Left ventricle myocardium inferior (tissue), 1 donor: ENCODE measurements at regions not wholly inside any gene's neighbourhood (a gene's known extent, or its start where the extent isn't known, plus 50 kb on each side); places are given as distances from the start of the nearest gene placed in this dataset.

Source experiments
- DNase-seq: peaks from one replicate; pipeline ENCODE4 v3.0.0-alpha.2; 2020
- H3K27ac ChIP-seq: fragments of 200-600 bp; replicated peaks from 2 replicates; pipeline ENCODE4 v1.8.0; 2021
- H3K27me3 ChIP-seq: fragments of 200-600 bp; 2 replicates; pipeline ENCODE4 v1.8.0; 2021; ENCODE audit warnings: low read depth
- H3K36me3 ChIP-seq: fragments of 200-600 bp; 2 replicates; pipeline ENCODE4 v1.8.0; 2021
- H3K4me1 ChIP-seq: fragments of 200-600 bp; 2 replicates; pipeline ENCODE4 v1.8.0; 2021
- H3K4me3 ChIP-seq: fragments of 200-600 bp; 2 replicates; pipeline ENCODE4 v1.8.0; 2021; ENCODE audit warnings: mild to moderate bottlenecking, moderate library complexity
- H3K9me3 ChIP-seq: fragments of 200-600 bp; replicated peaks from 2 replicates; pipeline ENCODE4 v1.8.0; 2021
- CTCF ChIP-seq: fragments of 200-600 bp; IDR thresholded peaks from 2 replicates; pipeline ENCODE4 v1.8.0; 2021; ENCODE audit warnings: antibody characterized with exemption, mild to moderate bottlenecking, borderline replicate concordance
- intact Hi-C: fragments of 100-400 bp; cut with micrococcal nuclease; formaldehyde crosslinking; loops from one replicate; pipeline ENCODE4 v1.11.0; 2022
- donor health status: DM: no; HTN: yes; CAD: no; lungs with severe emphysema.

DNA sequence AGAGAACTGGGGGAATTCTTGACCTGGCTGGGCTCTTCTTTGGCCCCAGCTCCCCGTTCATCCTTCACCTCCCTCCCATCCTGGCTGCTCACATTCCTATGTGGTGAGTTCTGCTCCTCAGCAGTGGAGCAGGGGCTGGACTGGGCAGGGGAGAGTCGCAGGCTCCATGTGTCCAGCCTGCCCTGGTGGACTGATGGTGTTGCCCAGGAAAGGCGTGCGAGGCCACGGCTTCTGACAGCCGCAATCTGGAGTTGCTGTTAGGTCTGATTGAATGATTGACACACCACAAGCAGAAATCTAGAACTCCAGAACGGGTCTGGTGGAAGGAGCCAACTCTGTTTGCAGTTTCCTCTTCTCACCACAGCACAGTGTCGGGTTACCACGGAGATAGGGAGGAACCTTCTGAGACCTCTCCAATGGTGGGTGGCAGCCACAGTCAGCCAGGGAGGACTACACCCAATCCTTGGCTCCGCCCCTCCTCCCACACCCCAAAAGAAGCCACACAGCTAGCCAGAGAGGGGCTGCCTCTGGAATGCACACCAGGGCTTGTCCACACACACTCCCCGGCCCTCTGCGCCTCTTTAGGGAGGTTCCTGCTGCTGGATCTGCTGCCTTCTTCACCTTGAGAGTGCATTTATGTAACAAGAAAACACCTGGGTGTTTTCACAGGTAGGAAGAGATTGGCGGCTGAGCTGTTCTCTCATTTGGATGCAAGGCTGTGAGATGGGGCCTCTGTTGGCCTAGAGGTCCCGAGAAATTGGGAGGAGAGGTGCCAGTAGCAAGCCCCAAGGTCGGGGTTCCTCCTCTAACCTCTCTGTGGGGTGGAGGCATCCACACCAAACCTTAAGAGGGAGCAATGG is 56.4 kb upstream of the CD44 start:
- H3K4me1 ChIP-seq, result peaks cover 50% of the 10 kb centered on the region
- no peaks in the 10 kb centered on the region for H3K9me3 ChIP-seq
- H3K36me3 ChIP-seq, result no peaks in the 10 kb centered on the region
- no peak overlapping the region for H3K4me3 ChIP-seq
- peak overlapping the region; percentile 27 for H3K27ac ChIP-seq
- intact Hi-C loops, result no loop called here
- no peak for TF ChIP-seq CTCF
- peak; percentile 45 for DNase-seq
- no peaks in the 10 kb centered on the region for H3K27me3 ChIP-seq

DNA sequence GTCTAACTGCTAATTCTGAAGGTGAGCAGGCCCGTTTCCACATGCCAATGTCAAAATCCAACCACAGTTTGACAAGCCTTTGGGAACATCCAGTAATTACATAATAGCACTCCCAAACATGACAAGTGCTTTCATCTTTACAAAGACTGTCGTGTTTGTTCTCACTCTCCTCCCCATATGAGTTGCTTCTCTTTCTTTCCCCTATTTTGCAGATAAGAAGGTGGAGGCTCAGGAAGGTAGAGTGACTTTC is 55.9 kb upstream of the CD44 start:
- Histone ChIP-seq H3K4me1 (peaks cover 56% of the 10 kb centered on the region), H3K27ac (peak overlapping the region; percentile 27), H3K9me3 (no peaks in the 10 kb centered on the region), H3K36me3 (no peaks in the 10 kb centered on the region), H3K27me3 (no peaks in the 10 kb centered on the region), H3K4me3 (no peak overlapping the region)
- no peak for TF ChIP-seq CTCF
- intact Hi-C loops, result no loop called here
- no peak for DNase-seq

DNA sequence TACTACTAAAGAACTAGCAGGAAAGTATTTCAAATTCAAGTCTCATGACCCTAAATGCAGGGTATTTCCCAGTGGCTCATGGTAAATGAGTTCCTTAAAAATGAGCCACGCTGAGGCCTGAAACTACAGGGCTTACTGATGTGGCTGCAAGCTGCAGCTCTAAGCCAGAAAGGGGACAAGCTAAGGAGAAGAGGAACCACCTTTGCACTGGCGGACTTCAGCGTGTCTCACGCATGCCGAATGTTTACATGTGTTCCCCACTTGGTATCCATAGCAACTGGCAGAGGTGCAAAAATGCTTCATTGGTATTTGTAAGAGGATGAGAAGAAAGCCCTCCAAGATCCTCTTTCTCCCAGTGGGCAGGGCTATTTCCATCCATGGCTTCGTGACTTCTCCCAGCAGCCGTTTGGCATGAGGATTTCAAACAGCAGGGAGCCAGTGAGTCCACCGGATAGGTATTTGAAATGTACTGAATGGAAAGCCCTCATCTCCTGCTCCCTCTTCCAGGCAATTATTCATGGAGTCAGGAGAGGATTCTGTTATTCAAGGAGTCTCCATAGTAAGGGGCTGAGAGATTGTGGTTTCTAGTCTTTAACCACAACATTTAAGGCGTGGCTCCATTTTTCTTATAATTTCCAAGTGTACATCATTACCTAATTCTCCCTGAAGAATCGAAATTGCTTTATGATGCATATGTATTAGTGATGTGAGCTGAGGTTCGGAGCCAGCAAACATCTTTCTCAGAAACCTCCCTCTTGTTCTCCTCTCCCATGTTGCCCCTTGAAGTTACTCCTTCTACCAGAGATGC is 55.3 kb upstream of the CD44 start:
- H3K4me1 ChIP-seq, result peaks cover 61% of the 10 kb centered on the region
- intact Hi-C loops, result no loop called here
- H3K36me3 ChIP-seq, result no peaks in the 10 kb centered on the region
- DNase-seq, result peak; percentile 29
- H3K27me3 ChIP-seq, result no peaks in the 10 kb centered on the region
- peak overlapping the region; percentile 27 for H3K27ac ChIP-seq
- no peak for TF ChIP-seq CTCF
- H3K9me3 ChIP-seq, result no peaks in the 10 kb centered on the region
- H3K4me3 ChIP-seq, result no peak overlapping the region

DNA sequence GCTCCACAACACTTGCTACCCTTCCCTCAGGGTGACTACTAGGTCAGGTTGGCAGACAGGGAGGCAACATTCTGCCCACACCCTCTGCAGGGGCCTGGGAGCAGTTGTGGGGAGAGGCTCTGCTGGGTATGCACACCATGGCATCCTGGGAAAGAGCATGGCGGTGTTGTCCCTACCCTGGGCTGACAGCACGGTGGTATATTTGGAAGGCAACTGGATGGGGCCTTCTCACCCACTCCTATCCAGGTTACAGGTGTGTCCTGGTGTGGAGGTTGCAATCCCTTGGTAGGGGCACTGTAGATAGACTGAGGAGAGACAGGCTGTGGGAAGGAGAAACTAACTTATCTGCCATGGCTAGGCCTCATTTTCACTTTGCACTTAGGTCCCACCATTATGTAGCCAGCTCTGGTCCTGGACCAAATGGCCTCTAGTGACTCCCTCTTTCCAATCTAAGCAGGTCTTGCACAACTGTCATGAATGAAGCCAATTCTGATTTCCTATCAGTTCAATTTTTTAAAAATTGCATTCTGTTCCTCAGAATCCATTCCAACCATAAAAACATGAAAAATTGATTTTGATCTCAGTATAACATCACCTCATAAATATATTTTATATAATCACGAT is 54.0 kb upstream of the CD44 start:
- Histone ChIP-seq H3K9me3 (no peaks in the 10 kb centered on the region), H3K4me1 (peaks cover 64% of the 10 kb centered on the region), H3K27me3 (no peaks in the 10 kb centered on the region), H3K4me3 (no peak overlapping the region), H3K27ac (no peak overlapping the region), H3K36me3 (no peaks in the 10 kb centered on the region)
- intact Hi-C loops, result no loop called here
- no peak for TF ChIP-seq CTCF
- DNase-seq, result no peak

DNA sequence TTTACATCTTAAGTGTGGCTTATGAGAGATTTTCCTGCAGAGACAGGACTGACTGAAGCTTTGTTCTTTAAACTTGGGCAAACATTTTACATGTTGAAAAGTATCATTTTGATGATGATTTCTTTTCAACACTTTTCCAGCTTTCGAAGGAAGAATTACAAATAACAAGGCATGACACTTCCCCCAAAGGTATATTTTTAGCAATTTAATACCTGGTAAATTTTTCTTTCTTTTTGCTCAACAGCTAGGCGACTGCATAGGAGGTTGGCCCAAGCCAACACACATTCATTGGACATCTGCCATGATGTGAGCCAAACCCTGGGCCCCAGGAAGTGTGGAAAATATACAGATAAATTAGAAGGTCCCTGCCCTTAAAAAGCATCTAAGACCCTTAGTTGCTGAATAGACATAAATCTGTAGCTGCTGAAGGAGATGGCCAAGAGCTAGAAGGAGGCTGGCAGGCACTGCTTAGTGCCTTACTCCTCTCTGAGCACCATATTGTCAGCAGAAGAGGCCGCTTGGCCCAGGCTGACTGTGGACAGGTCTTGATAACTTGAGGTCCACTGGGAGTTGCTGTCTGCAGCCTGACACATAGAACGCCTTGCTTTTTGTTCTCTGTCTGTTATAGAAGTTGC is 53.3 kb upstream of the CD44 start:
- H3K27me3 ChIP-seq, result no peaks in the 10 kb centered on the region
- H3K4me3 ChIP-seq, result no peak overlapping the region
- TF ChIP-seq CTCF, result no peak
- no peaks in the 10 kb centered on the region for H3K9me3 ChIP-seq
- DNase-seq, result peak; percentile 61
- peaks cover 64% of the 10 kb centered on the region for H3K4me1 ChIP-seq
- no peak overlapping the region for H3K27ac ChIP-seq
- H3K36me3 ChIP-seq, result no peaks in the 10 kb centered on the region
- intact Hi-C loops, result no loop called here
